ENCODE measurements at regions not wholly inside any gene's neighbourhood (a gene's known extent, or its start where the extent isn't known, plus 50 kb on each side); places are given as distances from the start of the nearest gene placed in this dataset.

DNA sequence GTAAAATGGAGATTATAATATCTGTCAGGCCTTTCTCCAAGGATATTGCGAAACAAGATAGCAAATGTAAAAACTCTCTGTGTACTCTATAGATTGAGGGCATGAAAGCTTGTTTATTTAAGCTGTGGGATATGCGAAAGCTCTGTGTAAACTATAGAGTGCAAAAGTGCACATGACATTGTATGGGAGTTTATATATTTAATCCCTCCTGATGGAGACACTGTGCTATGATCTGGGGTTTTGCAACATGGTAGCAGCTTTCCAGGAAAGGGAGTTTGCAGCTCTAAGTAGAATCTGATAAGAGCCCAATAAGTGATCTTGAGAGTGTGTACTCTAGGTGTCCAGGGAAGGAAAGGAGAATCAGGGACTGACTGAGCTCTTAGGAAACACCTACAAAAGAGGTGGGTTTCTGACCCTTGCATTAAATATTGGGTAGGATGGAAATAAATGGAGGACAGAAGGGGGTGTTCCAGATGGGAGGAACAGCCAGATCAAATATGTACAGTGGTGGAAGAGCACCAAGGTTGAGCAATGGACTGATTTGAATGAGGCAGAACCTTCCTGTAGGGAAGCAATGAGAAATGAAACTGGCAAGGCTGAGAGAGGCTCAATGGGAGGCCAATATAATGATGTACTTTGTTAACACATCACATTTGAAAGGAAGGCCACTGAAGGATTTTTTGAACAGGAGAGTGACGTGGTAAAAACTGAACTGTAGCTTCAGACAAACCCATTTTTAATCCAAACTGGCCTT lies 450.1 kb downstream of the GJA1 start:
- TF ChIP-seq CTCF (IDR thresholded peaks at IDR 0.05; ENCODE audit: low read length) (no peak), EZH2 (IDR thresholded peaks at IDR 0.05; ENCODE audit: borderline replicate concordance, low read length) (no peak)

Data from OCI-LY1 (cell line).